GM23338 (cell line): ENCODE measurements at regions not wholly inside any gene's neighbourhood (a gene's known extent, or its start where the extent isn't known, plus 50 kb on each side); places are given as distances from the start of the nearest gene placed in this dataset.

Experiments used
- ATAC-seq: fragments of 200-7000 bp; cut with Tn5 transposase; 3 replicates; pipeline ENCODE4 v1.9.1; 2020
- DNase-seq: peaks from one replicate; pipeline ENCODE4 v3.0.0-alpha.2; 2015; ENCODE audit warnings: low spot score
- H2AFZ ChIP-seq: fragments of 200-600 bp; sonication (generic); 2 replicates; pipeline ENCODE4 v1.8.0; 2016; ENCODE audit warnings: antibody characterized with exemption, mild to moderate bottlenecking, moderate library complexity
- H3F3A ChIP-seq: fragments of 200-600 bp; sonication (generic); replicated peaks from 2 replicates; pipeline ENCODE4 v1.8.0; 2017; ENCODE audit warnings: antibody characterized with exemption, mixed run types, low read depth
- H3K27ac ChIP-seq: fragments of 200-600 bp; sonication (generic); 2 replicates; pipeline ENCODE4 v1.6.1; 2016; ENCODE audit warnings: low read depth
- H3K27me3 ChIP-seq: fragments of 200-600 bp; sonication (generic); 2 replicates; pipeline ENCODE4 v1.8.0; 2016; ENCODE audit warnings: mild to moderate bottlenecking, mixed run types, moderate library complexity; ENCODE audit not compliant: insufficient read depth
- H3K36me3 ChIP-seq: fragments of 200-600 bp; sonication (generic); 2 replicates; pipeline ENCODE4 v1.8.0; 2016; ENCODE audit warnings: mild to moderate bottlenecking; ENCODE audit not compliant: insufficient read depth
- H3K4me1 ChIP-seq: fragments of 200-600 bp; sonication (generic); 2 replicates; pipeline ENCODE4 v1.8.0; 2016; ENCODE audit warnings: mild to moderate bottlenecking, moderate library complexity; ENCODE audit not compliant: insufficient read depth
- H3K4me2 ChIP-seq: fragments of 200-600 bp; sonication (generic); 2 replicates; pipeline ENCODE4 v1.7.1; 2017; ENCODE audit warnings: mixed run types
- H3K4me3 ChIP-seq: fragments of 200-600 bp; sonication (generic); 2 replicates; pipeline ENCODE4 v1.6.1; 2016; ENCODE audit warnings: mixed run types
- H3K79me2 ChIP-seq: fragments of 200-600 bp; sonication (generic); replicated peaks from 2 replicates; pipeline ENCODE4 v1.8.0; 2017; ENCODE audit warnings: mild to moderate bottlenecking; ENCODE audit not compliant: insufficient read depth
- H3K9me2 ChIP-seq: fragments of 200-600 bp; sonication (generic); 2 replicates; pipeline ENCODE4 v1.8.0; 2017; ENCODE audit not compliant: insufficient read depth
- H4K20me1 ChIP-seq: fragments of 200-600 bp; sonication (generic); replicated peaks from 2 replicates; pipeline ENCODE4 v1.8.0; 2017; ENCODE audit warnings: mild to moderate bottlenecking; ENCODE audit not compliant: insufficient read depth
- H3K27ac Mint-ChIP-seq: 2 replicates; pipeline ENCODE4 v1.8.0; 2020; ENCODE audit warnings: inconsistent platforms, mild to moderate bottlenecking, moderate library complexity, mixed read lengths
- H3K27me3 Mint-ChIP-seq: 3 replicates; pipeline ENCODE4 v1.8.0; 2022; ENCODE audit warnings: low read depth, mild to moderate bottlenecking, moderate library complexity, mixed read lengths, inconsistent platforms; ENCODE audit not compliant: insufficient read depth, poor library complexity
- H3K36me3 Mint-ChIP-seq: 3 replicates; pipeline ENCODE4 v1.8.0; 2021; ENCODE audit warnings: low read depth, mild to moderate bottlenecking, inconsistent platforms, moderate library complexity, mixed read lengths
- H3K4me1 Mint-ChIP-seq: 3 replicates; pipeline ENCODE4 v1.8.0; 2020; ENCODE audit warnings: mild to moderate bottlenecking, inconsistent platforms, mixed read lengths
- H3K4me3 Mint-ChIP-seq: 3 replicates; pipeline ENCODE4 v1.8.0; 2021; ENCODE audit warnings: moderate library complexity, mild to moderate bottlenecking, inconsistent platforms, mixed read lengths
- H3K9me3 Mint-ChIP-seq: 3 replicates; pipeline ENCODE4 v1.8.0; 2020; ENCODE audit warnings: moderate library complexity, mild to moderate bottlenecking, inconsistent platforms, mixed read lengths
- EZH2 ChIP-seq: fragments of 200-600 bp; sonication (generic); IDR thresholded peaks from one replicate; pipeline ENCODE4 v1.8.0; 2017; ENCODE audit warnings: antibody characterized with exemption, mild to moderate bottlenecking, low read depth; ENCODE audit not compliant: unreplicated experiment
- JUNB ChIP-seq: IDR thresholded peaks from one replicate; pipeline ENCODE4 v1.6.1; 2016; ENCODE audit warnings: antibody characterized with exemption; ENCODE audit not compliant: unreplicated experiment
- NANOG ChIP-seq: IDR thresholded peaks from 2 replicates; pipeline ENCODE4 v1.6.1; 2016; ENCODE audit warnings: antibody characterized with exemption, borderline replicate concordance
- STAT1 ChIP-seq: IDR thresholded peaks from one replicate; pipeline ENCODE4 v1.6.1; 2016; ENCODE audit warnings: antibody characterized with exemption; ENCODE audit not compliant: unreplicated experiment
- ZNF114 ChIP-seq: fragments of 250-450 bp; sonication (Bioruptor Pico); IDR thresholded peaks from 2 replicates; pipeline ENCODE4 v1.5.0; 2020; ENCODE audit warnings: mild to moderate bottlenecking, moderate library complexity
- TF ChIP-seq, protein P1 (sequence below): IDR thresholded peaks from one replicate; pipeline ENCODE4 v1.6.1; 2018; ENCODE audit warnings: antibody characterized with exemption; ENCODE audit not compliant: unreplicated experiment
- TF ChIP-seq, protein P2 (sequence below): IDR thresholded peaks from 2 replicates; pipeline ENCODE4 v1.6.1; 2016; ENCODE audit warnings: antibody characterized with exemption

DNA sequence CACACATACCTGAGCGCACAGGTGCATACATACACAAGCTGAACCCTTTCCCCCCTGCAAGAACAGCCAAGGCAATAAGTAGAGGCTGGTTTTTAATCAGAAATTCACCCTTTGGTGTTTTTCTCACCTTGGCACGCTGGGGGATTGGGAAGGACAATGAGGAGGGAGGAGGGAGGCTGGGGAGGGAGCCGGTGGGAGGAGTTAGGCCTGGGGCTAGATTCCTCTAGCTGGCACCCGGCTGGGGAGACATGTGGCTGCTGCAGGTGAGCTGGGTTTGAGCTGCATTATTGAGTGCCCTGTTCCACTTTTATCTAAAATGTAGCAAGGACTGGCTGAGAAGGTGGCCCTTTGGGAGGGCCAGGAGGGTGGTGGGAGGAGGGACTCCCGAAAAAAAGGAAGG lies 97.8 kb upstream of the CSF3R start:
- Mint-ChIP-seq H3K9me3 (no peaks in the 10 kb centered on the region), H3K27me3 (peaks cover 14% of the 10 kb centered on the region), H3K4me1 (peaks cover 50% of the 10 kb centered on the region), H3K4me3 (no peak overlapping the region), H3K27ac (no peak overlapping the region), H3K36me3 (no peaks in the 10 kb centered on the region)
- H3K4me2 ChIP-seq, result 0 out of 2 replicates have a peak overlapping the region, but pooled peaks have one; percentile 51
- peak; percentile 65 for DNase-seq
- H3K36me3 ChIP-seq, result no peaks in the 10 kb centered on the region
- H3K79me2 ChIP-seq, result no peaks in the 10 kb centered on the region
- H3K27me3 ChIP-seq, result no peaks in the 10 kb centered on the region
- ATAC-seq, result peak; percentile 47
- no peaks in the 10 kb centered on the region for H3F3A ChIP-seq
- H3K4me1 ChIP-seq, result peaks cover 31% of the 10 kb centered on the region
- TF ChIP-seq, protein P1, sequence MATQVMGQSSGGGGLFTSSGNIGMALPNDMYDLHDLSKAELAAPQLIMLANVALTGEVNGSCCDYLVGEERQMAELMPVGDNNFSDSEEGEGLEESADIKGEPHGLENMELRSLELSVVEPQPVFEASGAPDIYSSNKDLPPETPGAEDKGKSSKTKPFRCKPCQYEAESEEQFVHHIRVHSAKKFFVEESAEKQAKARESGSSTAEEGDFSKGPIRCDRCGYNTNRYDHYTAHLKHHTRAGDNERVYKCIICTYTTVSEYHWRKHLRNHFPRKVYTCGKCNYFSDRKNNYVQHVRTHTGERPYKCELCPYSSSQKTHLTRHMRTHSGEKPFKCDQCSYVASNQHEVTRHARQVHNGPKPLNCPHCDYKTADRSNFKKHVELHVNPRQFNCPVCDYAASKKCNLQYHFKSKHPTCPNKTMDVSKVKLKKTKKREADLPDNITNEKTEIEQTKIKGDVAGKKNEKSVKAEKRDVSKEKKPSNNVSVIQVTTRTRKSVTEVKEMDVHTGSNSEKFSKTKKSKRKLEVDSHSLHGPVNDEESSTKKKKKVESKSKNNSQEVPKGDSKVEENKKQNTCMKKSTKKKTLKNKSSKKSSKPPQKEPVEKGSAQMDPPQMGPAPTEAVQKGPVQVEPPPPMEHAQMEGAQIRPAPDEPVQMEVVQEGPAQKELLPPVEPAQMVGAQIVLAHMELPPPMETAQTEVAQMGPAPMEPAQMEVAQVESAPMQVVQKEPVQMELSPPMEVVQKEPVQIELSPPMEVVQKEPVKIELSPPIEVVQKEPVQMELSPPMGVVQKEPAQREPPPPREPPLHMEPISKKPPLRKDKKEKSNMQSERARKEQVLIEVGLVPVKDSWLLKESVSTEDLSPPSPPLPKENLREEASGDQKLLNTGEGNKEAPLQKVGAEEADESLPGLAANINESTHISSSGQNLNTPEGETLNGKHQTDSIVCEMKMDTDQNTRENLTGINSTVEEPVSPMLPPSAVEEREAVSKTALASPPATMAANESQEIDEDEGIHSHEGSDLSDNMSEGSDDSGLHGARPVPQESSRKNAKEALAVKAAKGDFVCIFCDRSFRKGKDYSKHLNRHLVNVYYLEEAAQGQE, result no peak
- peak overlapping the region; percentile 83 for H2AFZ ChIP-seq
- no peak overlapping the region for H3K27ac ChIP-seq
- no peak overlapping the region for H3K4me3 ChIP-seq
- no peaks in the 10 kb centered on the region for H4K20me1 ChIP-seq
- no peaks in the 10 kb centered on the region for H3K9me2 ChIP-seq

DNA sequence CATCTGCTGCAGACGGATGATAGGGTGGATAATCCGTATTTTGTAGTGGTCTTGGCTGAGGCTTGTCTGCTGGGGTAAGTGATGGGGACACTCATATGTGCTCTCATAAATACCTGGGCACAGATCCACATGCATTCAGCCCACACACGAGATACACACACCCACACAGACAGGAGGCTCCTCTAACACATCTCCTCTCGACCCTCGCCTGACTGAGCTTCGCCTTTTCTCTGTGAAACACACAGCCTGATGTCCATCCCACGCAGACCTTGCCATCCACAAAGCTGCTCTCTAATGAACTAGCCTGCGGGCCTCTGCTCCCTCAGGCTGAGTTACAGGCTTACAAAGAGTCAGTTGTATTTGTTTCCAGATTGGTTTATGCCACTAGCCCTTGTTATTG lies 96.3 kb upstream of the CSF3R start:
- no peaks in the 10 kb centered on the region for H4K20me1 ChIP-seq
- H3K9me3 Mint-ChIP-seq, result no peaks in the 10 kb centered on the region
- H3K79me2 ChIP-seq, result no peaks in the 10 kb centered on the region
- TF ChIP-seq JUNB (no peak), STAT1 (no peak), ZNF114 (CRISPR knock-in tag) (no peak), EZH2 (no peak), NANOG (no peak)
- TF ChIP-seq, protein P2, sequence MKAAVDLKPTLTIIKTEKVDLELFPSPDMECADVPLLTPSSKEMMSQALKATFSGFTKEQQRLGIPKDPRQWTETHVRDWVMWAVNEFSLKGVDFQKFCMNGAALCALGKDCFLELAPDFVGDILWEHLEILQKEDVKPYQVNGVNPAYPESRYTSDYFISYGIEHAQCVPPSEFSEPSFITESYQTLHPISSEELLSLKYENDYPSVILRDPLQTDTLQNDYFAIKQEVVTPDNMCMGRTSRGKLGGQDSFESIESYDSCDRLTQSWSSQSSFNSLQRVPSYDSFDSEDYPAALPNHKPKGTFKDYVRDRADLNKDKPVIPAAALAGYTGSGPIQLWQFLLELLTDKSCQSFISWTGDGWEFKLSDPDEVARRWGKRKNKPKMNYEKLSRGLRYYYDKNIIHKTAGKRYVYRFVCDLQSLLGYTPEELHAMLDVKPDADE, result no peak
- no peak overlapping the region for H3K27ac ChIP-seq
- no peak for DNase-seq
- H3K9me2 ChIP-seq, result no peaks in the 10 kb centered on the region
- H3F3A ChIP-seq, result no peaks in the 10 kb centered on the region
- H3K27me3 ChIP-seq, result no peaks in the 10 kb centered on the region
- no peak overlapping the region; the same call in 1 of the 2 replicates for H2AFZ ChIP-seq
- H3K4me2 ChIP-seq, result no peak overlapping the region
- ATAC-seq, result no peak
- no peak overlapping the region for H3K4me3 Mint-ChIP-seq
- H3K4me3 ChIP-seq, result no peak overlapping the region
- H3K27ac Mint-ChIP-seq, result no peak overlapping the region
- H3K36me3 Mint-ChIP-seq, result no peaks in the 10 kb centered on the region
- H3K4me1 ChIP-seq, result peaks cover 28% of the 10 kb centered on the region
- H3K36me3 ChIP-seq, result no peaks in the 10 kb centered on the region
- peaks cover 38% of the 10 kb centered on the region for H3K4me1 Mint-ChIP-seq
- H3K27me3 Mint-ChIP-seq, result peaks cover 14% of the 10 kb centered on the region
